Liver (tissue), 8 donors: ENCODE measurements at regions not wholly inside any gene's neighbourhood (a gene's known extent, or its start where the extent isn't known, plus 50 kb on each side); places are given as distances from the start of the nearest gene placed in this dataset.

ENCODE experiments used
- DNase-seq: peaks from one replicate; pipeline ENCODE4 v3.0.0-alpha.2; 2017; ENCODE audit warnings: low spot score
- H3K27ac ChIP-seq, 2 donors: one replicate each; pipeline ENCODE4 v1.7.0; 2013; ENCODE audit warnings: inconsistent platforms in 2 of 2, low read length in 2 of 2, control low read depth in 1 of 2, low read depth in 1 of 2, mild to moderate bottlenecking in 1 of 2
- H3K27me3 ChIP-seq, 4 donors: one replicate each; pipeline versions ENCODE4 v1.6.1 to v1.7.0; 2013; ENCODE audit warnings: low read length in 3 of 4, inconsistent platforms in 1 of 4, mild to moderate bottlenecking in 1 of 4, moderate library complexity in 1 of 4; ENCODE audit not compliant: control insufficient read depth in 4 of 4, insufficient read depth in 4 of 4
- H3K36me3 ChIP-seq, 4 donors: one replicate each; pipeline versions ENCODE4 v1.6.1 to v1.7.0; 2013; ENCODE audit warnings: low read length in 3 of 4, mild to moderate bottlenecking in 3 of 4, low read depth in 1 of 4, moderate library complexity in 1 of 4; ENCODE audit not compliant: control insufficient read depth in 4 of 4, insufficient read depth in 3 of 4
- H3K4me1 ChIP-seq, 4 donors: one replicate each; pipeline versions ENCODE4 v1.6.1 to v1.7.0; 2013; ENCODE audit warnings: low read length in 3 of 4, mild to moderate bottlenecking in 3 of 4, moderate library complexity in 1 of 4; ENCODE audit not compliant: control insufficient read depth in 4 of 4, insufficient read depth in 4 of 4
- H3K4me3 ChIP-seq, 3 donors: one replicate each; pipeline versions ENCODE4 v1.6.1 to v1.7.0; 2013; ENCODE audit warnings: low read length in 3 of 3, control low read depth in 1 of 3, low read depth in 1 of 3, mild to moderate bottlenecking in 1 of 3
- H3K9ac ChIP-seq, 2 donors: one replicate each; pipeline ENCODE4 v1.7.0; 2013; ENCODE audit warnings: low read length in 2 of 2, mild to moderate bottlenecking in 2 of 2, moderate library complexity in 2 of 2, control low read depth in 1 of 2, low read depth in 1 of 2
- H3K9me3 ChIP-seq, 4 donors: one replicate each; pipeline versions ENCODE4 v1.6.1 to v1.7.0; 2013; ENCODE audit warnings: low read length in 3 of 4; ENCODE audit not compliant: control insufficient read depth in 4 of 4
- FOXA1 ChIP-seq: IDR thresholded peaks from 2 replicates; pipeline ENCODE4 v1.6.1; 2016; ENCODE audit warnings: antibody characterized with exemption
- FOXA2 ChIP-seq: IDR thresholded peaks from 2 replicates; pipeline ENCODE4 v1.6.1; 2016; ENCODE audit warnings: antibody characterized with exemption
- GABPA ChIP-seq, 2 donors: IDR thresholded peaks in 1 of 2; conservative IDR thresholded peaks in 1 of 2; 2 replicates each; pipeline ENCODE4 v1.6.1; 2016; ENCODE audit warnings: antibody characterized with exemption in 2 of 2, mild to moderate bottlenecking in 1 of 2, moderate library complexity in 1 of 2
- HNF4A ChIP-seq, 2 donors: conservative IDR thresholded peaks; 2 replicates each; pipeline ENCODE4 v1.6.1; 2016; ENCODE audit warnings: antibody characterized with exemption in 2 of 2, mild to moderate bottlenecking in 2 of 2
- NR2F2 ChIP-seq: IDR thresholded peaks from 2 replicates; pipeline ENCODE4 v1.6.1; 2016; ENCODE audit warnings: antibody characterized with exemption
- RAD21 ChIP-seq, 2 donors: IDR thresholded peaks; 2 replicates each; pipeline ENCODE4 v1.6.1; 2016; ENCODE audit warnings: antibody characterized with exemption in 2 of 2, mild to moderate bottlenecking in 2 of 2
- RXRA ChIP-seq, 2 donors: IDR thresholded peaks; 2 replicates each; pipeline ENCODE4 v1.6.1; 2017 to 2018; ENCODE audit warnings: antibody characterized with exemption in 2 of 2, mild to moderate bottlenecking in 1 of 2
- SP1 ChIP-seq: IDR thresholded peaks from 2 replicates; pipeline ENCODE4 v1.6.1; 2018; ENCODE audit warnings: antibody characterized with exemption, mild to moderate bottlenecking
- TAF1 ChIP-seq: conservative IDR thresholded peaks from 2 replicates; pipeline ENCODE4 v1.6.1; 2016; ENCODE audit warnings: antibody characterized with exemption, mild to moderate bottlenecking
- YY1 ChIP-seq: IDR thresholded peaks from 2 replicates; pipeline ENCODE4 v1.6.1; 2016; ENCODE audit warnings: antibody characterized with exemption, mild to moderate bottlenecking
- WGBS: extraction: QIAGEN DNeasy Blood & Tissue Kit; methylation state at CpG from one replicate; pipeline ENCODE4 v1.1.7; 2013; 5-methylcytosine and 5-hydroxymethylcytosine counted together
- TF ChIP-seq, protein P1 (sequence below): fragments of 150-350 bp; IDR thresholded peaks from 2 replicates; pipeline ENCODE4 v1.5.1; 2017; ENCODE audit warnings: improper control_type of control experiment, low read depth, low read length; ENCODE audit not compliant: missing input control
- TF ChIP-seq, protein P2 (sequence below): IDR thresholded peaks from 2 replicates; pipeline ENCODE4 v1.6.1; 2016; ENCODE audit warnings: antibody characterized with exemption
- TF ChIP-seq, protein P3 (sequence below): IDR thresholded peaks from 2 replicates; pipeline ENCODE4 v1.6.1; 2016; ENCODE audit warnings: antibody characterized with exemption, mild to moderate bottlenecking
- TF ChIP-seq, protein P4 (sequence below): IDR thresholded peaks from 2 replicates; pipeline ENCODE4 v1.6.1; 2016; ENCODE audit warnings: antibody characterized with exemption
- donor health status: healthy.
- donor health status: healthy.
- donor health status: healthy.
- donor health status: healthy.
- donor health status: healthy.

DNA sequence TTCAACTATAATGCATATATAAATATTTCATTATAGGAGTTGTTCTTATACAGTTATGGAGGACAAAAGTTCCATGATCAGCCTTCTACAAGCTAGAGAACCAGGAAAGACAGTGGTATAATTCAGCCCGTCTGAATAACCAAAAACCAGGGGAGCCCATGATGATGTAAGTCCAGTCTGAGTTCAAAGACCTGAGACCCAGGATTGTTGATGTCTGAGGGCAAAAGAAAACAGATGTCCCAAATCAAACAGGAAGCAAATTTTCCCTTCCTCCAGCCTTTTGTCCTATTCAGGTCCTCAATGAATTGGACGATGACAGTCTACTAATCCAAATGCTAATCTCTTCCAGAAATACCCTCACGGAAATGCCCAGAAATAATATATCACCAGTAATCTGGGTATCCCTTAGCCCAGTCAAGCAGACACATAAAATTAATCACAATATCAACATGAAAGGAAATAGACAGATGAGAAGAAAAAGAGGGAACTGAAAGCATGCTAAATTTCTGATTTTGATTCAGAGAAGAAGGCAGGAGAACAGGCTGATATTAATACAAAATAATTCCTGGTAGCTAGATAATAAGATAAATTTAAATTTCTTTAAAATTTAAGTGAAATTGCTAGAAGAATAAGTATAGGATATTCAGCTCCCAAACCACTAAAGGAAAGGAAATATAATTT lies 255.6 kb upstream of the CTAGE1 start:
- Histone ChIP-seq H3K9ac (no peak overlapping the region), H3K9me3 (peaks cover 0 to 2% (median under 1%) of the 10 kb centered on the region in 4 donors), H3K27me3 (no peaks in the 10 kb centered on the region), H3K27ac (no peak overlapping the region), H3K36me3 (no peaks in the 10 kb centered on the region), H3K4me1 (no peaks in the 10 kb centered on the region), H3K4me3 (no peak overlapping the region)
- TF ChIP-seq, protein P1, sequence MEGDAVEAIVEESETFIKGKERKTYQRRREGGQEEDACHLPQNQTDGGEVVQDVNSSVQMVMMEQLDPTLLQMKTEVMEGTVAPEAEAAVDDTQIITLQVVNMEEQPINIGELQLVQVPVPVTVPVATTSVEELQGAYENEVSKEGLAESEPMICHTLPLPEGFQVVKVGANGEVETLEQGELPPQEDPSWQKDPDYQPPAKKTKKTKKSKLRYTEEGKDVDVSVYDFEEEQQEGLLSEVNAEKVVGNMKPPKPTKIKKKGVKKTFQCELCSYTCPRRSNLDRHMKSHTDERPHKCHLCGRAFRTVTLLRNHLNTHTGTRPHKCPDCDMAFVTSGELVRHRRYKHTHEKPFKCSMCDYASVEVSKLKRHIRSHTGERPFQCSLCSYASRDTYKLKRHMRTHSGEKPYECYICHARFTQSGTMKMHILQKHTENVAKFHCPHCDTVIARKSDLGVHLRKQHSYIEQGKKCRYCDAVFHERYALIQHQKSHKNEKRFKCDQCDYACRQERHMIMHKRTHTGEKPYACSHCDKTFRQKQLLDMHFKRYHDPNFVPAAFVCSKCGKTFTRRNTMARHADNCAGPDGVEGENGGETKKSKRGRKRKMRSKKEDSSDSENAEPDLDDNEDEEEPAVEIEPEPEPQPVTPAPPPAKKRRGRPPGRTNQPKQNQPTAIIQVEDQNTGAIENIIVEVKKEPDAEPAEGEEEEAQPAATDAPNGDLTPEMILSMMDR = no peak
- TF ChIP-seq HNF4A (conservative IDR thresholded peaks at IDR 0.05) (peak in 1 of 2 donors; percentile 24), GABPA (IDR thresholded peaks at IDR 0.05 in 1 of 2, conservative IDR thresholded peaks at IDR 0.05 in 1 of 2) (peak in 1 of 2 donors; percentile 11), RAD21 (IDR thresholded peaks at IDR 0.05) (no peak), FOXA1 (no peak), SP1 (peak; percentile 17), RXRA (IDR thresholded peaks at IDR 0.05) (peak; percentile 31 to 63), NR2F2 (no peak), FOXA2 (no peak), YY1 (no peak)
- TF ChIP-seq, protein P2, sequence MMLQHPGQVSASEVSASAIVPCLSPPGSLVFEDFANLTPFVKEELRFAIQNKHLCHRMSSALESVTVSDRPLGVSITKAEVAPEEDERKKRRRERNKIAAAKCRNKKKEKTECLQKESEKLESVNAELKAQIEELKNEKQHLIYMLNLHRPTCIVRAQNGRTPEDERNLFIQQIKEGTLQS = peak; percentile 63
- TF ChIP-seq, protein P3, sequence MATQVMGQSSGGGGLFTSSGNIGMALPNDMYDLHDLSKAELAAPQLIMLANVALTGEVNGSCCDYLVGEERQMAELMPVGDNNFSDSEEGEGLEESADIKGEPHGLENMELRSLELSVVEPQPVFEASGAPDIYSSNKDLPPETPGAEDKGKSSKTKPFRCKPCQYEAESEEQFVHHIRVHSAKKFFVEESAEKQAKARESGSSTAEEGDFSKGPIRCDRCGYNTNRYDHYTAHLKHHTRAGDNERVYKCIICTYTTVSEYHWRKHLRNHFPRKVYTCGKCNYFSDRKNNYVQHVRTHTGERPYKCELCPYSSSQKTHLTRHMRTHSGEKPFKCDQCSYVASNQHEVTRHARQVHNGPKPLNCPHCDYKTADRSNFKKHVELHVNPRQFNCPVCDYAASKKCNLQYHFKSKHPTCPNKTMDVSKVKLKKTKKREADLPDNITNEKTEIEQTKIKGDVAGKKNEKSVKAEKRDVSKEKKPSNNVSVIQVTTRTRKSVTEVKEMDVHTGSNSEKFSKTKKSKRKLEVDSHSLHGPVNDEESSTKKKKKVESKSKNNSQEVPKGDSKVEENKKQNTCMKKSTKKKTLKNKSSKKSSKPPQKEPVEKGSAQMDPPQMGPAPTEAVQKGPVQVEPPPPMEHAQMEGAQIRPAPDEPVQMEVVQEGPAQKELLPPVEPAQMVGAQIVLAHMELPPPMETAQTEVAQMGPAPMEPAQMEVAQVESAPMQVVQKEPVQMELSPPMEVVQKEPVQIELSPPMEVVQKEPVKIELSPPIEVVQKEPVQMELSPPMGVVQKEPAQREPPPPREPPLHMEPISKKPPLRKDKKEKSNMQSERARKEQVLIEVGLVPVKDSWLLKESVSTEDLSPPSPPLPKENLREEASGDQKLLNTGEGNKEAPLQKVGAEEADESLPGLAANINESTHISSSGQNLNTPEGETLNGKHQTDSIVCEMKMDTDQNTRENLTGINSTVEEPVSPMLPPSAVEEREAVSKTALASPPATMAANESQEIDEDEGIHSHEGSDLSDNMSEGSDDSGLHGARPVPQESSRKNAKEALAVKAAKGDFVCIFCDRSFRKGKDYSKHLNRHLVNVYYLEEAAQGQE = no peak
- TF ChIP-seq, protein P4, sequence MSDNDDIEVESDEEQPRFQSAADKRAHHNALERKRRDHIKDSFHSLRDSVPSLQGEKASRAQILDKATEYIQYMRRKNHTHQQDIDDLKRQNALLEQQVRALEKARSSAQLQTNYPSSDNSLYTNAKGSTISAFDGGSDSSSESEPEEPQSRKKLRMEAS = no peak
- 60% methylated on average over 3 of the region's 3 CpGs for WGBS
- DNase-seq = no peak

DNA sequence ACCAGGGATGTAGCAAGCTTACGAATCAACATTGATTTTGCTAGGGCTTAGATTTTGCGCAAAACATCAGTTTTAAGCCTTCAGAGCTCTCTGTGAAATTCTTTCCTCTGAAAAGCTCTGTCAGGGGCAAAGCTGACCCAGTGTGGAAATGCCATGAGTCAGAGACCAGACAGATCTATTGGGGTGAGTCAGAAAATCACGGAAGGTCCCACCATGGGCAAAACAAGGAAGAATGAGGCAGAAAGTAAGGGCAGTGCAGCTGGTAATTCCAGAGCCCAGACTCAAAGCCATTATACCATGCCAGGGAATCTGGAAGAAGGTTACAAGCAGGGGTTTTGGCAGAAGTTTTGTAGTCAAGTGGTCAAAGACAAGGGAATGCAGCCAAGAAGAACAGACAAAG lies 256.6 kb upstream of the CTAGE1 start:
- Histone ChIP-seq H3K27me3 (no peaks in the 10 kb centered on the region), H3K36me3 (no peaks in the 10 kb centered on the region), H3K27ac (no peak overlapping the region), H3K4me1 (no peaks in the 10 kb centered on the region), H3K9me3 (peaks cover 0 to 2% (median under 1%) of the 10 kb centered on the region in 4 donors), H3K9ac (no peak overlapping the region), H3K4me3 (no peak overlapping the region)
- no peak for TF ChIP-seq FOXA2
- TF ChIP-seq TAF1 = no peak
- TF ChIP-seq, protein P4 = no peak
- no peak for TF ChIP-seq HNF4A (conservative IDR thresholded peaks at IDR 0.05)
- no peak for TF ChIP-seq RAD21 (IDR thresholded peaks at IDR 0.05)
- WGBS = 86% methylated on average over 3 of the region's 3 CpGs
- no peak for DNase-seq
